SH-SY5Y (cell line): ENCODE measurements at regions not wholly inside any gene's neighbourhood (a gene's known extent, or its start where the extent isn't known, plus 50 kb on each side); places are given as distances from the start of the nearest gene placed in this dataset.

Source experiments
- GATA2 ChIP-seq: IDR thresholded peaks from 2 replicates; pipeline ENCODE4 v1.6.1; 2011; ENCODE audit warnings: mild to moderate bottlenecking, low read depth, low read length
- GATA3 ChIP-seq: IDR thresholded peaks from 2 replicates; pipeline ENCODE4 v1.6.1; 2011; ENCODE audit warnings: low read depth, mild to moderate bottlenecking, low read length, moderate library complexity

- TF ChIP-seq GATA2 (no peak), GATA3 (no peak)
These were observed 104.0 kb downstream of the KCNE4 start for GRCh38 chr2:223155956-223156355.
